GM12878 (cell line): ENCODE measurements at regions not wholly inside any gene's neighbourhood (a gene's known extent, or its start where the extent isn't known, plus 50 kb on each side); places are given as distances from the start of the nearest gene placed in this dataset.

Experiments used
- ATAC-seq: fragments of 200-7000 bp; cut with Tn5 transposase; 3 replicates; pipeline ENCODE4 v1.9.1; 2020; ENCODE audit warnings: mild to moderate bottlenecking, moderate library complexity
- BruUV-seq: library from RNA; stranded (reverse); fragments of 400-500 nt; replicated peaks from 2 replicates; lab custom pipeline; 2021; lab: Mats Ljungman, UMichigan
- CTCF ChIA-PET: fragments of 300-600 bp; sonication (Branson Sonifier 250); formaldehyde crosslinking; extraction: SDS; loops from one replicate; lab custom pipeline; 2021; ENCODE audit warnings: inconsistent platforms; lab: Yijun Ruan, JAX
- POLR2A ChIA-PET: fragments of 350-600 bp; formaldehyde crosslinking; extraction: SDS; loops from one replicate; lab custom pipeline; 2021; ENCODE audit warnings: inconsistent platforms; lab: Charles Lee
- RAD21 ChIA-PET: fragments of 300-600 bp; sonication (Branson Sonifier 250); formaldehyde crosslinking; loops from one replicate; lab custom pipeline; 2023; ENCODE audit warnings: antibody characterized with exemption; ENCODE audit not compliant: unreplicated experiment; lab: Charles Lee
- SMC1A ChIA-PET: fragments of 300-600 bp; sonication (Branson Sonifier 250); formaldehyde crosslinking; loops from one replicate; lab custom pipeline; 2023; ENCODE audit not compliant: unreplicated experiment, uncharacterized antibody; lab: Charles Lee
- DNase-seq: peaks from one replicate; pipeline ENCODE4 v3.0.0-alpha.2; 2011; ENCODE audit warnings: low read depth, low spot score
- FAIRE-seq: peaks from 3 replicates; lab custom pipeline; 2011; peaks lifted over from hg19 to GRCh38; lab: Jason Lieb, UNC
- H2AFZ ChIP-seq: 2 replicates; pipeline ENCODE4 v1.6.0; 2011; ENCODE audit warnings: low read depth, low read length, control low read depth; ENCODE audit not compliant: control insufficient read depth
- H3K27ac ChIP-seq: 2 replicates; pipeline ENCODE4 v1.5.1; 2011; ENCODE audit warnings: control low read depth; ENCODE audit not compliant: control insufficient read depth, insufficient read depth
- H3K27me3 ChIP-seq, 2 experiments: replicated peaks in 1 of 2; 2 replicates each; pipeline versions ENCODE4 v1.6.0 to v1.6.1; 2011; ENCODE audit warnings: low read length in 1 of 2; ENCODE audit not compliant: control insufficient read depth in 2 of 2, insufficient read depth in 2 of 2
- H3K36me3 ChIP-seq, 2 experiments: 2 replicates each; pipeline ENCODE4 v1.5.1; 2011; ENCODE audit warnings: low read length in 1 of 2; ENCODE audit not compliant: control insufficient read depth in 2 of 2, insufficient read depth in 2 of 2
- H3K4me1 ChIP-seq: 2 replicates; pipeline ENCODE4 v1.6.1; 2011; ENCODE audit warnings: mild to moderate bottlenecking, low read length, moderate library complexity, mixed read lengths; ENCODE audit not compliant: control insufficient read depth, insufficient read depth
- H3K4me2 ChIP-seq: 2 replicates; pipeline ENCODE4 v1.6.0; 2011; ENCODE audit warnings: control low read depth; ENCODE audit not compliant: control insufficient read depth, insufficient read depth
- H3K4me3 ChIP-seq: fragments of 200-600 bp; sonication (generic); 2 replicates; pipeline ENCODE4 v1.5.1; 2016
- H3K79me2 ChIP-seq: 2 replicates; pipeline ENCODE4 v1.6.0; 2011; ENCODE audit warnings: low read length; ENCODE audit not compliant: control insufficient read depth, insufficient read depth
- H3K9ac ChIP-seq: 2 replicates; pipeline ENCODE4 v1.8.0; 2011; ENCODE audit warnings: low read length, control low read depth, mixed read lengths; ENCODE audit not compliant: control insufficient read depth, insufficient read depth
- H3K9me3 ChIP-seq: replicated peaks from 3 replicates; pipeline ENCODE4 v1.5.1; 2011; ENCODE audit warnings: mild to moderate bottlenecking, low read length; ENCODE audit not compliant: control insufficient read depth, insufficient read depth
- H4K20me1 ChIP-seq: 2 replicates; pipeline ENCODE4 v1.6.0; 2011; ENCODE audit not compliant: control insufficient read depth, insufficient read depth
- BACH1 ChIP-seq: fragments of 450-650 bp; IDR thresholded peaks from 2 replicates; pipeline ENCODE4 v1.6.1; 2017; ENCODE audit warnings: mild to moderate bottlenecking, borderline replicate concordance
- CHD4 ChIP-seq: fragments of 200-600 bp; sonication (generic); IDR thresholded peaks from 2 replicates; pipeline ENCODE4 v1.6.1; 2016; ENCODE audit warnings: mild to moderate bottlenecking
- MEF2A ChIP-seq: IDR thresholded peaks from 2 replicates; pipeline ENCODE4 v1.6.1; 2011; ENCODE audit warnings: low read depth, mild to moderate bottlenecking, low read length, moderate library complexity; ENCODE audit not compliant: insufficient read depth
- MXI1 ChIP-seq: fragments of 150-350 bp; IDR thresholded peaks from 2 replicates; pipeline ENCODE4 v1.6.1; 2011; ENCODE audit warnings: low read depth, mild to moderate bottlenecking, inconsistent platforms, low read length, improper control_type of control experiment
- NBN ChIP-seq: fragments of 450-650 bp; IDR thresholded peaks from 2 replicates; pipeline ENCODE4 v1.6.1; 2016
- RAD21 ChIP-seq: IDR thresholded peaks from 2 replicates; pipeline ENCODE4 v1.6.1; 2011; ENCODE audit warnings: mild to moderate bottlenecking, low read depth, low read length, moderate library complexity; ENCODE audit not compliant: insufficient read depth
- RCOR1 ChIP-seq: conservative IDR thresholded peaks from 2 replicates; pipeline ENCODE4 v1.6.1; 2012; ENCODE audit warnings: low read depth, low read length, improper control_type of control experiment
- SIX5 ChIP-seq: IDR thresholded peaks from 2 replicates; pipeline ENCODE4 v1.6.1; 2011; ENCODE audit warnings: mild to moderate bottlenecking, low read depth, low read length, moderate library complexity; ENCODE audit not compliant: severe bottlenecking
- SMAD1 ChIP-seq: fragments of 450-650 bp; IDR thresholded peaks from 2 replicates; pipeline ENCODE4 v1.6.1; 2018; ENCODE audit warnings: mild to moderate bottlenecking, low read depth; ENCODE audit not compliant: partially characterized antibody
- USF2 ChIP-seq: IDR thresholded peaks from 2 replicates; pipeline ENCODE4 v1.6.1; 2011; ENCODE audit warnings: low read depth, low read length, improper control_type of control experiment, borderline replicate concordance
- ZNF207 ChIP-seq: fragments of 450-650 bp; IDR thresholded peaks from 2 replicates; pipeline ENCODE4 v1.6.1; 2014; ENCODE audit warnings: antibody characterized with exemption, mild to moderate bottlenecking, borderline replicate concordance
- WGBS: methylation state at CpG from one replicate; pipeline ENCODE4 v1.1.6; 2016; ENCODE audit warnings: low lambda C conversion rate; ENCODE audit not compliant: insufficient replicate concordance, insufficient coverage; ENCODE audit errors: missing lambda C conversion rate; 5-methylcytosine and 5-hydroxymethylcytosine counted together
- in situ Hi-C: fragments of 300-500 bp; cut with MboI; formaldehyde crosslinking; loops from 9 replicates; pipeline ENCODE4 v1.14.3; 2018; ENCODE audit warnings: mixed read lengths
- intact Hi-C: fragments of 100-400 bp; cut with micrococcal nuclease; formaldehyde crosslinking; loops from one replicate; pipeline ENCODE4 v1.14.2; 2022; ENCODE audit not compliant: unreplicated experiment
- TF ChIP-seq, protein P1 (sequence below): fragments of 450-650 bp; formaldehyde crosslinking; IDR thresholded peaks from 2 replicates; pipeline ENCODE4 v1.4.0; 2022; ENCODE audit warnings: mild to moderate bottlenecking, moderate library complexity

- no peak for TF ChIP-seq NBN
- no peak for TF ChIP-seq SMAD1
- no peak for TF ChIP-seq MEF2A
- TF ChIP-seq, all 136 proteins: peak for 0
Observed at GRCh38 chr5:53340956-53341750, 139.3 kb upstream of the FST start (continued).

DNA sequence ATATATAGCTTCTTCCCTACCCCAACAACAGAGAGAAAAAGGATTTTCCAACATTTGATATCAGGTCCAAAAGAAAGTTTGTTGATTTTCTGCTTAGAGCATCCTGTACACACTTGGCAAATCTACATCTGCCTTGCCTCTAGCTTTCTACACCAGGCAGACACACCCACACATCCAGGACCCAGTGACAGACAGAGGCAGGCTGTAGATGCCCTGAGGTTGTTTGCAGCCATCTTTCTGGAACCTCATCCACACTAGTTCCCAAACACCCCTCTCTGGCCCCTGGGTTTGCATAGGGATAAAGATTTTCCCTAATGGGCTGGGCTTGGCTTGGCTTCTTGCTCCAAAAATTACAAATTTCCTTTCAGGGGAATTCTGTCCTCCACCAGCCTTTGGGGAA lies 138.2 kb upstream of the FST start:
- no peak for ATAC-seq
- POLR2A ChIA-PET, result no interaction called here

GRCh38 chr5:53343187-53343586 lies 137.2 kb upstream of the FST start:
- ChIA-PET SMC1A (no interaction called here), CTCF (no interaction called here), POLR2A (no interaction called here), RAD21 (no interaction called here)
- TF ChIP-seq USF2 (no peak), ZNF207 (no peak), BACH1 (no peak), CHD4 (no peak), MXI1 (no peak), RCOR1 (no peak), SIX5 (no peak), MEF2A (no peak)
- TF ChIP-seq, protein P1, sequence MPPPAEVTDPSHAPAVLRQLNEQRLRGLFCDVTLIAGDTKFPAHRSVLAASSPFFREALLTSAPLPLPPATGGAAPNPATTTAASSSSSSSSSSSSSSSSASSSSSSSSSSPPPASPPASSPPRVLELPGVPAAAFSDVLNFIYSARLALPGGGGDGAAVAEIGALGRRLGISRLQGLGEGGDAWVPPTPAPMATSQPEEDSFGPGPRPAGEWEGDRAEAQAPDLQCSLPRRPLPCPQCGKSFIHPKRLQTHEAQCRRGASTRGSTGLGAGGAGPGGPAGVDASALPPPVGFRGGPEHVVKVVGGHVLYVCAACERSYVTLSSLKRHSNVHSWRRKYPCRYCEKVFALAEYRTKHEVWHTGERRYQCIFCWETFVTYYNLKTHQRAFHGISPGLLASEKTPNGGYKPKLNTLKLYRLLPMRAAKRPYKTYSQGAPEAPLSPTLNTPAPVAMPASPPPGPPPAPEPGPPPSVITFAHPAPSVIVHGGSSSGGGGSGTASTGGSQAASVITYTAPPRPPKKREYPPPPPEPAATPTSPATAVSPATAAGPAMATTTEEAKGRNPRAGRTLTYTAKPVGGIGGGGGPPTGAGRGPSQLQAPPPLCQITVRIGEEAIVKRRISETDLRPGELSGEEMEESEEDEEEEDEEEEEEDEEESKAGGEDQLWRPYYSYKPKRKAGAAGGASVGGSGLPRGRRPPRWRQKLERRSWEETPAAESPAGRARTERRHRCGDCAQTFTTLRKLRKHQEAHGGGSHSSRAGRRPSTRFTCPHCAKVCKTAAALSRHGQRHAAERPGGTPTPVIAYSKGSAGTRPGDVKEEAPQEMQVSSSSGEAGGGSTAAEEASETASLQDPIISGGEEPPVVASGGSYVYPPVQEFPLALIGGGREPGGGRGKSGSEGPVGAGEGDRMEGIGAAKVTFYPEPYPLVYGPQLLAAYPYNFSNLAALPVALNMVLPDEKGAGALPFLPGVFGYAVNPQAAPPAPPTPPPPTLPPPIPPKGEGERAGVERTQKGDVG, result no peak
- WGBS, result 13% methylated on average over 2 of the region's 2 CpGs
- H3K9me3 ChIP-seq, result no peaks in the 10 kb centered on the region
- ATAC-seq, result no peak
- H3K36me3 ChIP-seq, result no peaks in the 10 kb centered on the region
- H3K4me3 ChIP-seq, result no peak overlapping the region
- H3K4me1 ChIP-seq, result no peaks in the 10 kb centered on the region
- intact Hi-C loops (no loop called here), in situ Hi-C loops (no loop called here)
- H3K9ac ChIP-seq, result no peak overlapping the region
- no peaks in the 10 kb centered on the region for H4K20me1 ChIP-seq
- FAIRE-seq, result no peak
- BruUV-seq, result no TSS peak
- H2AFZ ChIP-seq, result no peak overlapping the region
- H3K4me2 ChIP-seq, result no peak overlapping the region
- H3K27ac ChIP-seq, result no peak overlapping the region
- no peaks in the 10 kb centered on the region for H3K79me2 ChIP-seq
- no peak for DNase-seq
- no peaks in the 10 kb centered on the region for H3K27me3 ChIP-seq

More for the DNA sequence above, 138.2 kb upstream of the FST start:
- intact Hi-C loops, result no loop called here
- no peaks in the 10 kb centered on the region for H3K27me3 ChIP-seq
- no peaks in the 10 kb centered on the region for H3K79me2 ChIP-seq
- no TSS peak for BruUV-seq
- H3K4me1 ChIP-seq, result no peaks in the 10 kb centered on the region
- in situ Hi-C loops, result no loop called here
- no peak overlapping the region for H2AFZ ChIP-seq
- no peaks in the 10 kb centered on the region for H4K20me1 ChIP-seq
- H3K27ac ChIP-seq, result no peak overlapping the region
- RAD21 ChIA-PET, result no interaction called here
- DNase-seq (no peak), FAIRE-seq (no peak)
- H3K9ac ChIP-seq, result no peak overlapping the region
- H3K4me3 ChIP-seq, result no peak overlapping the region
- no peaks in the 10 kb centered on the region for H3K36me3 ChIP-seq
- TF ChIP-seq RAD21, result no peak
- CTCF ChIA-PET, result no interaction called here
- no peak overlapping the region for H3K4me2 ChIP-seq
- no peaks in the 10 kb centered on the region for H3K9me3 ChIP-seq
- SMC1A ChIA-PET, result no interaction called here
